ENCODE measurements at regions not wholly inside any gene's neighbourhood (a gene's known extent, or its start where the extent isn't known, plus 50 kb on each side); places are given as distances from the start of the nearest gene placed in this dataset.
A peak's percentile ranks its signal among the peaks of the same experiment; 100 is the strongest.

GRCh38 chr3:72299823-72300222, 514.9 kb upstream of the PROK2 start:
- ATAC-seq (no peak), DNase-seq (no peak)
- intact Hi-C loops (cut with DNase I): no loop called here

GRCh38 chr3:72299321-72299802, 514.4 kb upstream of the PROK2 start:
- peak; percentile 67 for DNase-seq
- intact Hi-C loops (cut with DNase I): no loop called here
- ATAC-seq: peak in 1 of 2 donors; percentile 58

- DNase-seq: no peak
- intact Hi-C loops (cut with DNase I): no loop called here
- ATAC-seq: peak; percentile 61 to 81
These were observed 513.5 kb upstream of the PROK2 start for GRCh38 chr3:72298201-72299152.

GRCh38 chr3:72297481-72297880, 512.5 kb upstream of the PROK2 start:
- DNase-seq: no peak
- intact Hi-C loops (cut with DNase I): no loop called here
- ATAC-seq: no peak

- ATAC-seq: no peak
- DNase-seq: no peak
- intact Hi-C loops (cut with DNase I): no loop called here
These were observed 511.6 kb upstream of the PROK2 start for GRCh38 chr3:72296477-72297111.

- no peak for DNase-seq
- no peak for ATAC-seq
- intact Hi-C loops (cut with DNase I): no loop called here
These were observed 511.1 kb upstream of the PROK2 start for GRCh38 chr3:72295962-72296450.

GRCh38 chr3:72295276-72295961, 510.5 kb upstream of the PROK2 start:
- intact Hi-C loops (cut with DNase I): no loop called here
- DNase-seq (no peak), ATAC-seq (no peak)

- intact Hi-C loops (cut with DNase I): no loop called here
- no peak for DNase-seq
- no peak for ATAC-seq
These were observed 506.1 kb upstream of the PROK2 start for GRCh38 chr3:72290859-72291638.

- intact Hi-C loops (cut with DNase I): no loop called here
- no peak for ATAC-seq
- no peak for DNase-seq
These were observed 504.7 kb upstream of the PROK2 start for GRCh38 chr3:72289692-72290071.

- DNase-seq (peak; percentile 50), ATAC-seq (peak; percentile 74 to 80)
- intact Hi-C loops (cut with DNase I): no loop called here
These were observed 504.2 kb upstream of the PROK2 start for GRCh38 chr3:72288955-72289691.

- intact Hi-C loops (cut with DNase I): no loop called here
- DNase-seq (no peak), ATAC-seq (peak in 1 of 2 donors; percentile 39)
These were observed 503.0 kb upstream of the PROK2 start for GRCh38 chr3:72287956-72288355.

GRCh38 chr3:72285502-72285901, 500.6 kb upstream of the PROK2 start:
- intact Hi-C loops (cut with DNase I): no loop called here
- DNase-seq: no peak
- ATAC-seq: no peak

GRCh38 chr3:72284471-72284870, 499.5 kb upstream of the PROK2 start:
- DNase-seq: no peak
- no peak for ATAC-seq
- intact Hi-C loops (cut with DNase I): no loop called here

- DNase-seq (no peak), ATAC-seq (no peak)
- intact Hi-C loops (cut with DNase I): no loop called here
These were observed 498.0 kb upstream of the PROK2 start for GRCh38 chr3:72282918-72283317.

GRCh38 chr3:72281551-72281950, 496.6 kb upstream of the PROK2 start:
- ATAC-seq (no peak), DNase-seq (no peak)
- intact Hi-C loops (cut with DNase I): no loop called here

GRCh38 chr3:72280876-72281275, 495.9 kb upstream of the PROK2 start:
- DNase-seq: no peak
- intact Hi-C loops (cut with DNase I): no loop called here
- ATAC-seq: no peak

GRCh38 chr3:72279631-72280041, 494.7 kb upstream of the PROK2 start:
- intact Hi-C loops (cut with DNase I): no loop called here
- DNase-seq: no peak
- ATAC-seq: no peak

- ATAC-seq (no peak), DNase-seq (no peak)
- intact Hi-C loops (cut with DNase I): no loop called here
These were observed 494.2 kb upstream of the PROK2 start for GRCh38 chr3:72279068-72279604.

Data from left cardiac atrium (tissue), 4 donors.